ENCODE measurements at regions not wholly inside any gene's neighbourhood (a gene's known extent, or its start where the extent isn't known, plus 50 kb on each side); places are given as distances from the start of the nearest gene placed in this dataset.

DNA sequence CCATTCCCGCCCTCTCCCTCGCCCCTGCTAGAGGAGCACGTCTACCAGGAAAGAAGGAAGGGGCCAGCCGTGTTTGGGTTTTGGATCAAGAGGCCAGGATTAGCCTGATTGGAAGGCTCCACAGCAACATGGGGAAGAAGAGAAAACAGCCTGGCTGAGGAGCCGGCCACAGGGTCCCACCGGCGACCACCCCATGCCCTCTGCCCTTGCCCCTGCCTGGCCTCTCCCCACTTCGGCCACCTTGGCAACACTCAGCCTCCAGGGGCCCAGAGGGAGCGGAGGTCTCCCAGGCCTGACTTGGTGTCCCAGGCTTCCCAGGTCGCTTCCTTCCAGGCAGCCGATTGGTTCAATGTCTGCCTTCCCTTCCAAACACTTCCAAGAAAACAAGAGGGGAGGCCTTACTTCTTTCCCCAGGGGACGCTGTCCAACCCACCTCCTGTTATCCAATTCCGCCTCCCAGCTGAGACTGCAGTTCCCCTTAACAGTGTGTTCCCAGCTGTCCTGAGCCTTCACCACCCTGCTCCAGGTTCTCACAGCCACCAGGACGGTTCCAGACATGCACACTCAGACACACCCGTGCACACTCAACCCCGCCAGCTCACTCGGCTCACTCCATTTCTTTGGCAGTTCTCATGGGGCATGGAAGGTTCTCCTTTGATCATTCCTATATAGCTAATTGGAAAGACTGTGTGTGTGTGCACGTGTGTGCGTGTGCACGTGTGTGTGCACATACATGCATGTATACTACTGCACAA is 65.4 kb downstream of the RBFOX3 start:
- FAIRE-seq (no peak), ATAC-seq (no peak), DNase-seq (ENCODE audit: low spot score) (no peak)
- POLR2A ChIA-PET: no interaction called here
- TF ChIP-seq TCF7L2 (IDR thresholded peaks at IDR 0.05; ENCODE audit: low read depth, low read length) (no peak), EZH2 (conservative IDR thresholded peaks at IDR 0.05; ENCODE audit: low read depth, low read length) (peak; percentile 77), KMT2A (CRISPR knock-in tag; IDR thresholded peaks at IDR 0.05) (no peak), ZNF879 (CRISPR knock-in tag; IDR thresholded peaks at IDR 0.05) (no peak), ZSCAN31 (CRISPR knock-in tag; IDR thresholded peaks at IDR 0.05; ENCODE audit: low read depth) (no peak), ZNF768 (CRISPR knock-in tag; IDR thresholded peaks at IDR 0.05) (no peak), ZNF614 (CRISPR knock-in tag; IDR thresholded peaks at IDR 0.05; ENCODE audit: borderline replicate concordance) (no peak), ZFP1 (CRISPR knock-in tag; IDR thresholded peaks at IDR 0.05) (no peak), ZNF577 (CRISPR knock-in tag; IDR thresholded peaks at IDR 0.05; ENCODE audit: borderline replicate concordance, low read depth) (no peak), KAT8 (CRISPR knock-in tag; IDR thresholded peaks at IDR 0.05) (no peak), ZNF496 (CRISPR knock-in tag; IDR thresholded peaks at IDR 0.05; ENCODE audit: insufficient replicate concordance) (no peak), SMAD3 (CRISPR knock-in tag; IDR thresholded peaks at IDR 0.05) (no peak), CREB1 (IDR thresholded peaks at IDR 0.05) (no peak), CREB1 (CRISPR knock-in tag; IDR thresholded peaks at IDR 0.05) (no peak), TOPORS (CRISPR knock-in tag; IDR thresholded peaks at IDR 0.05) (no peak)
- TF ChIP-seq, protein P1, sequence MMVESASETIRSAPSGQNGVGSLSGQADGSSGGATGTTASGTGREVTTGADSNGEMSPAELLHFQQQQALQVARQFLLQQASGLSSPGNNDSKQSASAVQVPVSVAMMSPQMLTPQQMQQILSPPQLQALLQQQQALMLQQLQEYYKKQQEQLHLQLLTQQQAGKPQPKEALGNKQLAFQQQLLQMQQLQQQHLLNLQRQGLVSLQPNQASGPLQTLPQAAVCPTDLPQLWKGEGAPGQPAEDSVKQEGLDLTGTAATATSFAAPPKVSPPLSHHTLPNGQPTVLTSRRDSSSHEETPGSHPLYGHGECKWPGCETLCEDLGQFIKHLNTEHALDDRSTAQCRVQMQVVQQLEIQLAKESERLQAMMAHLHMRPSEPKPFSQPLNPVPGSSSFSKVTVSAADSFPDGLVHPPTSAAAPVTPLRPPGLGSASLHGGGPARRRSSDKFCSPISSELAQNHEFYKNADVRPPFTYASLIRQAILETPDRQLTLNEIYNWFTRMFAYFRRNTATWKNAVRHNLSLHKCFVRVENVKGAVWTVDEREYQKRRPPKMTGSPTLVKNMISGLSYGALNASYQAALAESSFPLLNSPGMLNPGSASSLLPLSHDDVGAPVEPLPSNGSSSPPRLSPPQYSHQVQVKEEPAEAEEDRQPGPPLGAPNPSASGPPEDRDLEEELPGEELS (CRISPR knock-in tag; IDR thresholded peaks at IDR 0.05): no peak
- TF ChIP-seq, protein P2, sequence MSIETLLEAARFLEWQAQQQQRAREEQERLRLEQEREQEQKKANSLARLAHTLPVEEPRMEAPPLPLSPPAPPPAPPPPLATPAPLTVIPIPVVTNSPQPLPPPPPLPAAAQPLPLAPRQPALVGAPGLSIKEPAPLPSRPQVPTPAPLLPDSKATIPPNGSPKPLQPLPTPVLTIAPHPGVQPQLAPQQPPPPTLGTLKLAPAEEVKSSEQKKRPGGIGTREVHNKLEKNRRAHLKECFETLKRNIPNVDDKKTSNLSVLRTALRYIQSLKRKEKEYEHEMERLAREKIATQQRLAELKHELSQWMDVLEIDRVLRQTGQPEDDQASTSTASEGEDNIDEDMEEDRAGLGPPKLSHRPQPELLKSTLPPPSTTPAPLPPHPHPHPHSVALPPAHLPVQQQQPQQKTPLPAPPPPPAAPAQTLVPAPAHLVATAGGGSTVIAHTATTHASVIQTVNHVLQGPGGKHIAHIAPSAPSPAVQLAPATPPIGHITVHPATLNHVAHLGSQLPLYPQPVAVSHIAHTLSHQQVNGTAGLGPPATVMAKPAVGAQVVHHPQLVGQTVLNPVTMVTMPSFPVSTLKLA (IDR thresholded peaks at IDR 0.05): peak; percentile 28; the same call in 1 of the 2 replicates
- H3K9me3 ChIP-seq (ENCODE audit: low read length): no peaks in the 10 kb centered on the region
- no peak overlapping the region for H3K9ac ChIP-seq (ENCODE audit: insufficient read depth, low read depth, low read length)
- in situ Hi-C loops (cut with HindIII; ENCODE audit: extremely low pct_ligation_motif_present, low pct_unique_long_range_greater_than_20kb) (no loop called here), intact Hi-C loops (cut with micrococcal nuclease; ENCODE audit: unreplicated experiment) (no loop called here)
- no peaks in the 10 kb centered on the region; the same call in 1 of the 2 replicates for H4K20me1 ChIP-seq (ENCODE audit: insufficient read depth, low read length)
- 6% methylated on average over 19 of the region's 20 CpGs for WGBS (ENCODE audit: low lambda C conversion rate)
- H3K79me2 ChIP-seq (ENCODE audit: insufficient read depth, low read length): no peaks in the 10 kb centered on the region
- H3K36me3 ChIP-seq (replicated peaks in 1 of 2; ENCODE audit: control insufficient read depth in 1 of 2, insufficient read depth in 2 of 2, low read length in 2 of 2): no peaks in the 10 kb centered on the region
- H3K27me3 ChIP-seq (ENCODE audit: control insufficient read depth in 1 of 2, insufficient read depth in 2 of 2, low read length in 2 of 2): peaks cover 24 to 95% of the 10 kb centered on the region in 2 experiments
- no peak overlapping the region for H2AFZ ChIP-seq (ENCODE audit: low read length)
- no peak overlapping the region for H3K27ac ChIP-seq (ENCODE audit: extremely low read length, insufficient read depth, low read length)
- no peaks in the 10 kb centered on the region for H3K4me1 ChIP-seq (ENCODE audit: insufficient read depth, low read length)
- BruUV-seq (replicated peaks): no TSS peak
- H3K4me2 ChIP-seq (ENCODE audit: low read depth, low read length): no peak overlapping the region
- H3K4me3 ChIP-seq (replicated peaks in 1 of 3; ENCODE audit: insufficient read depth in 1 of 3, low read depth in 2 of 3, low read length in 3 of 3): no peak overlapping the region
- CTCF ChIA-PET (ENCODE audit: low intra/inter-chr PET ratio, low total read pairs): no interaction called here

Data from HepG2 (cell line).